GM12878 (cell line): ENCODE measurements at regions not wholly inside any gene's neighbourhood (a gene's known extent, or its start where the extent isn't known, plus 50 kb on each side); places are given as distances from the start of the nearest gene placed in this dataset.

Source experiments
- ATAC-seq: fragments of 200-7000 bp; cut with Tn5 transposase; 3 replicates; pipeline ENCODE4 v1.9.1; 2020; ENCODE audit warnings: mild to moderate bottlenecking, moderate library complexity
- BruUV-seq: library from RNA; stranded (reverse); fragments of 400-500 nt; replicated peaks from 2 replicates; lab custom pipeline; 2021; lab: Mats Ljungman, UMichigan
- CTCF ChIA-PET: fragments of 300-600 bp; sonication (Branson Sonifier 250); formaldehyde crosslinking; extraction: SDS; loops from one replicate; lab custom pipeline; 2021; ENCODE audit warnings: inconsistent platforms; lab: Yijun Ruan, JAX
- POLR2A ChIA-PET: fragments of 350-600 bp; formaldehyde crosslinking; extraction: SDS; loops from one replicate; lab custom pipeline; 2021; ENCODE audit warnings: inconsistent platforms; lab: Charles Lee
- RAD21 ChIA-PET: fragments of 300-600 bp; sonication (Branson Sonifier 250); formaldehyde crosslinking; loops from one replicate; lab custom pipeline; 2023; ENCODE audit warnings: antibody characterized with exemption; ENCODE audit not compliant: unreplicated experiment; lab: Charles Lee
- SMC1A ChIA-PET: fragments of 300-600 bp; sonication (Branson Sonifier 250); formaldehyde crosslinking; loops from one replicate; lab custom pipeline; 2023; ENCODE audit not compliant: unreplicated experiment, uncharacterized antibody; lab: Charles Lee
- DNase-seq: peaks from one replicate; pipeline ENCODE4 v3.0.0-alpha.2; 2011; ENCODE audit warnings: low read depth, low spot score
- FAIRE-seq: peaks from 3 replicates; lab custom pipeline; 2011; peaks lifted over from hg19 to GRCh38; lab: Jason Lieb, UNC
- H2AFZ ChIP-seq: 2 replicates; pipeline ENCODE4 v1.6.0; 2011; ENCODE audit warnings: low read depth, low read length, control low read depth; ENCODE audit not compliant: control insufficient read depth
- H3K27ac ChIP-seq: 2 replicates; pipeline ENCODE4 v1.5.1; 2011; ENCODE audit warnings: control low read depth; ENCODE audit not compliant: control insufficient read depth, insufficient read depth
- H3K27me3 ChIP-seq, 2 experiments: replicated peaks in 1 of 2; 2 replicates each; pipeline versions ENCODE4 v1.6.0 to v1.6.1; 2011; ENCODE audit warnings: low read length in 1 of 2; ENCODE audit not compliant: control insufficient read depth in 2 of 2, insufficient read depth in 2 of 2
- H3K36me3 ChIP-seq, 2 experiments: 2 replicates each; pipeline ENCODE4 v1.5.1; 2011; ENCODE audit warnings: low read length in 1 of 2; ENCODE audit not compliant: control insufficient read depth in 2 of 2, insufficient read depth in 2 of 2
- H3K4me1 ChIP-seq: 2 replicates; pipeline ENCODE4 v1.6.1; 2011; ENCODE audit warnings: mild to moderate bottlenecking, low read length, moderate library complexity, mixed read lengths; ENCODE audit not compliant: control insufficient read depth, insufficient read depth
- H3K4me2 ChIP-seq: 2 replicates; pipeline ENCODE4 v1.6.0; 2011; ENCODE audit warnings: control low read depth; ENCODE audit not compliant: control insufficient read depth, insufficient read depth
- H3K4me3 ChIP-seq: fragments of 200-600 bp; sonication (generic); 2 replicates; pipeline ENCODE4 v1.5.1; 2016
- H3K79me2 ChIP-seq: 2 replicates; pipeline ENCODE4 v1.6.0; 2011; ENCODE audit warnings: low read length; ENCODE audit not compliant: control insufficient read depth, insufficient read depth
- H3K9ac ChIP-seq: 2 replicates; pipeline ENCODE4 v1.8.0; 2011; ENCODE audit warnings: low read length, control low read depth, mixed read lengths; ENCODE audit not compliant: control insufficient read depth, insufficient read depth
- H3K9me3 ChIP-seq: replicated peaks from 3 replicates; pipeline ENCODE4 v1.5.1; 2011; ENCODE audit warnings: mild to moderate bottlenecking, low read length; ENCODE audit not compliant: control insufficient read depth, insufficient read depth
- H4K20me1 ChIP-seq: 2 replicates; pipeline ENCODE4 v1.6.0; 2011; ENCODE audit not compliant: control insufficient read depth, insufficient read depth
- CBX5 ChIP-seq: sonication (generic); IDR thresholded peaks from 2 replicates; pipeline ENCODE4 v1.6.1; 2016; ENCODE audit warnings: low read depth, moderate library complexity, mild to moderate bottlenecking, inconsistent platforms
- PRDM15 ChIP-seq: fragments of 450-650 bp; formaldehyde crosslinking; IDR thresholded peaks from 2 replicates; pipeline ENCODE4 v1.4.0; 2020; ENCODE audit warnings: mild to moderate bottlenecking, moderate library complexity
- STAT1 ChIP-seq: fragments of 450-650 bp; conservative IDR thresholded peaks from 2 replicates; pipeline ENCODE4 v1.6.1; 2014; ENCODE audit warnings: antibody characterized with exemption, mild to moderate bottlenecking
- STAT3 ChIP-seq: IDR thresholded peaks from 2 replicates; pipeline ENCODE4 v1.6.1; 2011; ENCODE audit warnings: low read depth, low read length, improper control_type of control experiment
- ZNF274 ChIP-seq: IDR thresholded peaks from one replicate; pipeline ENCODE4 v1.8.0; 2011; ENCODE audit not compliant: insufficient read length, insufficient read depth
- WGBS: methylation state at CpG from one replicate; pipeline ENCODE4 v1.1.6; 2016; ENCODE audit warnings: low lambda C conversion rate; ENCODE audit not compliant: insufficient replicate concordance, insufficient coverage; ENCODE audit errors: missing lambda C conversion rate; 5-methylcytosine and 5-hydroxymethylcytosine counted together
- in situ Hi-C: fragments of 300-500 bp; cut with MboI; formaldehyde crosslinking; loops from 9 replicates; pipeline ENCODE4 v1.14.3; 2018; ENCODE audit warnings: mixed read lengths
- intact Hi-C: fragments of 100-400 bp; cut with micrococcal nuclease; formaldehyde crosslinking; loops from one replicate; pipeline ENCODE4 v1.14.2; 2022; ENCODE audit not compliant: unreplicated experiment

- ChIA-PET SMC1A (no interaction called here), RAD21 (interaction anchor here (1.0 kb wide), 1 partner anchor 23 kb away, joined by 3 read pairs; no protein-coding TSS in a partner anchor), CTCF (interaction anchor here (0.7 to 1.3 kb wide), 2 partner anchors 22 to 230 kb away, joined by 3 read pairs; no protein-coding TSS in a partner anchor), POLR2A (no interaction called here)
- Histone ChIP-seq H3K79me2 (no peaks in the 10 kb centered on the region), H3K4me3 (no peak overlapping the region), H3K9ac (no peak overlapping the region), H3K9me3 (no peaks in the 10 kb centered on the region), H2AFZ (no peak overlapping the region), H3K4me1 (no peaks in the 10 kb centered on the region), H3K4me2 (no peak overlapping the region), H3K36me3 (no peaks in the 10 kb centered on the region), H3K27me3 (no peaks in the 10 kb centered on the region; a peak in 1 of 4 replicates), H4K20me1 (no peaks in the 10 kb centered on the region), H3K27ac (no peak overlapping the region)
- in situ Hi-C loops, result no loop called here
- ATAC-seq (no peak), FAIRE-seq (no peak), DNase-seq (no peak)
- BruUV-seq, result no TSS peak
- intact Hi-C loops, result no loop called here
- WGBS, result 19% methylated on average over 2 of the region's 2 CpGs
- TF ChIP-seq CBX5 (no peak), STAT3 (no peak), ZNF274 (no peak), STAT1 (no peak), PRDM15 (CRISPR knock-in tag) (no peak)
Observed at GRCh38 chr22:22982616-22983015, 87.7 kb upstream of the GNAZ start.
